HepG2 (cell line): ENCODE measurements at regions not wholly inside any gene's neighbourhood (a gene's known extent, or its start where the extent isn't known, plus 50 kb on each side); places are given as distances from the start of the nearest gene placed in this dataset.
A peak's percentile ranks its signal among the peaks of the same experiment; 100 is the strongest.

Experiments used
- ATAC-seq: fragments of 200-7000 bp; cut with Tn5 transposase; 3 replicates; pipeline ENCODE4 v1.9.1; 2020; ENCODE audit warnings: mild to moderate bottlenecking, moderate library complexity
- BruUV-seq: library from RNA; stranded (reverse); fragments of 400-500 nt; replicated peaks from 2 replicates; lab custom pipeline; 2021; lab: Mats Ljungman, UMichigan
- CTCF ChIA-PET: fragments of 300-600 bp; formaldehyde crosslinking; extraction: SDS; loops from one replicate; lab custom pipeline; 2021; ENCODE audit warnings: low total read pairs, inconsistent platforms, low intra/inter-chr PET ratio; lab: Yijun Ruan, JAX
- POLR2A ChIA-PET: fragments of 350-600 bp; sonication (Branson Sonifier 250); formaldehyde crosslinking; loops from one replicate; lab custom pipeline; 2020; ENCODE audit warnings: antibody characterized with exemption, inconsistent platforms; lab: Yijun Ruan, JAX
- DNase-seq: peaks from one replicate; pipeline ENCODE4 v3.0.0-alpha.2; 2015; ENCODE audit warnings: low spot score
- FAIRE-seq: peaks from 3 replicates; lab custom pipeline; 2011; peaks lifted over from hg19 to GRCh38; lab: Jason Lieb, UNC
- H2AFZ ChIP-seq: one replicate; pipeline ENCODE4 v1.6.1; 2011; ENCODE audit warnings: low read length, inconsistent platforms
- H3K27ac ChIP-seq: fragments of 300-600 bp; 3 replicates; pipeline ENCODE4 v1.8.0; 2011; ENCODE audit warnings: mixed run types, mild to moderate bottlenecking, mixed read lengths, low read length, inconsistent platforms; ENCODE audit not compliant: insufficient read depth; ENCODE audit errors: extremely low read length
- H3K27me3 ChIP-seq, 2 experiments: fragments of 200-600 bp in 1 of 2; 2 replicates in 1 of 2; 3 replicates in 1 of 2; pipeline versions ENCODE4 v1.6.0 to v1.8.0; 2011; ENCODE audit warnings: low read length in 2 of 2, mild to moderate bottlenecking in 2 of 2, moderate library complexity in 2 of 2, inconsistent platforms in 1 of 2; ENCODE audit not compliant: insufficient read depth in 2 of 2, control insufficient read depth in 1 of 2
- H3K36me3 ChIP-seq, 2 experiments: fragments of 200-600 bp in 1 of 2; replicated peaks in 1 of 2; 2 replicates in 1 of 2; 3 replicates in 1 of 2; pipeline versions ENCODE4 v1.5.1 to v1.8.0; 2011; ENCODE audit warnings: low read length in 2 of 2, inconsistent platforms in 1 of 2; ENCODE audit not compliant: insufficient read depth in 2 of 2, control insufficient read depth in 1 of 2
- H3K4me1 ChIP-seq: 2 replicates; pipeline ENCODE4 v1.5.1; 2012; ENCODE audit warnings: low read length, inconsistent platforms; ENCODE audit not compliant: insufficient read depth
- H3K4me2 ChIP-seq: 2 replicates; pipeline ENCODE4 v1.6.0; 2011; ENCODE audit warnings: low read depth, low read length, inconsistent platforms
- H3K4me3 ChIP-seq, 3 experiments: fragments of 200-600 bp in 1 of 3; sonication (generic), shearing (Covaris generic) in 1 of 3; replicated peaks in 1 of 3; 2 replicates each; pipeline ENCODE4 v1.5.1; 2011 to 2016; ENCODE audit warnings: low read length in 3 of 3, inconsistent platforms in 2 of 3, low read depth in 2 of 3, mild to moderate bottlenecking in 2 of 3, control low read depth in 1 of 3, mixed read lengths in 1 of 3; ENCODE audit not compliant: insufficient read depth in 1 of 3
- H3K79me2 ChIP-seq: one replicate; pipeline ENCODE4 v1.6.1; 2011; ENCODE audit warnings: low read length, inconsistent platforms; ENCODE audit not compliant: insufficient read depth
- H3K9ac ChIP-seq: 2 replicates; pipeline ENCODE4 v1.6.0; 2011; ENCODE audit warnings: mild to moderate bottlenecking, low read depth, low read length, inconsistent platforms; ENCODE audit not compliant: insufficient read depth
- H3K9me3 ChIP-seq: 2 replicates; pipeline ENCODE4 v1.5.1; 2012; ENCODE audit warnings: mild to moderate bottlenecking, low read length
- H4K20me1 ChIP-seq: 2 replicates; pipeline ENCODE4 v1.6.0; 2011; ENCODE audit warnings: inconsistent platforms, mild to moderate bottlenecking, low read length, moderate library complexity; ENCODE audit not compliant: insufficient read depth
- ATRX ChIP-seq: sonication (generic); formaldehyde crosslinking; IDR thresholded peaks from 2 replicates; pipeline ENCODE4 v1.4.0; 2020; ENCODE audit warnings: missing genetic modification reagents, borderline replicate concordance
- CHD4 ChIP-seq: fragments of 200-600 bp; sonication (generic); IDR thresholded peaks from 2 replicates; pipeline ENCODE4 v1.7.0; 2017; ENCODE audit warnings: mild to moderate bottlenecking, low read length, borderline replicate concordance
- HOXD1 ChIP-seq: sonication (generic); formaldehyde crosslinking; IDR thresholded peaks from 2 replicates; pipeline ENCODE4 v1.5.0; 2020; ENCODE audit warnings: missing genetic modification reagents
- LBX2 ChIP-seq: sonication (generic); formaldehyde crosslinking; IDR thresholded peaks from 2 replicates; pipeline ENCODE4 v1.5.0; 2020; ENCODE audit warnings: missing genetic modification reagents, mild to moderate bottlenecking, borderline replicate concordance
- MAF1 ChIP-seq: sonication (generic); formaldehyde crosslinking; IDR thresholded peaks from 2 replicates; pipeline ENCODE4 v1.5.0; 2020; ENCODE audit warnings: missing genetic modification reagents, borderline replicate concordance
- SALL2 ChIP-seq: sonication (generic); formaldehyde crosslinking; IDR thresholded peaks from 2 replicates; pipeline ENCODE4 v1.8.1; 2023; ENCODE audit warnings: mild to moderate bottlenecking, missing genetic modification reagents, inconsistent platforms
- STAG1 ChIP-seq: sonication (generic); formaldehyde crosslinking; IDR thresholded peaks from 2 replicates; pipeline ENCODE4 v1.4.0; 2020; ENCODE audit warnings: missing genetic modification reagents
- STAT6 ChIP-seq: sonication (generic); formaldehyde crosslinking; IDR thresholded peaks from 2 replicates; pipeline ENCODE4 v1.4.0; 2020; ENCODE audit warnings: missing genetic modification reagents, mild to moderate bottlenecking, borderline replicate concordance
- ZBTB14 ChIP-seq: sonication (generic); formaldehyde crosslinking; IDR thresholded peaks from 2 replicates; pipeline ENCODE4 v1.4.0; 2020; ENCODE audit warnings: missing genetic modification reagents
- ZMYM3 ChIP-seq: sonication (generic); formaldehyde crosslinking; IDR thresholded peaks from 2 replicates; pipeline ENCODE4 v1.5.1; 2020; ENCODE audit warnings: mild to moderate bottlenecking, missing genetic modification reagents
- ZNF616 ChIP-seq: sonication (generic); formaldehyde crosslinking; IDR thresholded peaks from 2 replicates; pipeline ENCODE4 v1.5.0; 2020; ENCODE audit warnings: low read depth, mild to moderate bottlenecking, missing genetic modification reagents
- ZNF629 ChIP-seq: sonication (generic); formaldehyde crosslinking; conservative IDR thresholded peaks from 2 replicates; pipeline ENCODE4 v1.5.0; 2020; ENCODE audit warnings: missing genetic modification reagents
- ZNF790 ChIP-seq: sonication (generic); formaldehyde crosslinking; IDR thresholded peaks from 2 replicates; pipeline ENCODE4 v1.8.0; 2022; ENCODE audit warnings: missing genetic modification reagents, mild to moderate bottlenecking, borderline replicate concordance
- ZSCAN30 ChIP-seq: sonication (generic); formaldehyde crosslinking; IDR thresholded peaks from 2 replicates; pipeline ENCODE4 v1.5.0; 2020; ENCODE audit warnings: mild to moderate bottlenecking, missing genetic modification reagents
- WGBS: methylation state at CpG from one replicate; pipeline ENCODE4 v1.1.6; 2017; ENCODE audit warnings: low lambda C conversion rate; 5-methylcytosine and 5-hydroxymethylcytosine counted together
- in situ Hi-C: cut with HindIII; loops from 2 replicates; pipeline ENCODE4 v1.10.0; 2017; ENCODE audit warnings: low pct_unique_long_range_greater_than_20kb; ENCODE audit not compliant: extremely low pct_ligation_motif_present
- intact Hi-C: fragments of 100-400 bp; cut with micrococcal nuclease; formaldehyde crosslinking; loops from one replicate; pipeline ENCODE4 v1.10.0; 2022; ENCODE audit not compliant: unreplicated experiment
- TF ChIP-seq, protein P1 (sequence below): sonication (generic); formaldehyde crosslinking; IDR thresholded peaks from 2 replicates; pipeline ENCODE4 v1.8.0; 2022; ENCODE audit warnings: missing genetic modification reagents, low read depth, mild to moderate bottlenecking, borderline replicate concordance

DNA sequence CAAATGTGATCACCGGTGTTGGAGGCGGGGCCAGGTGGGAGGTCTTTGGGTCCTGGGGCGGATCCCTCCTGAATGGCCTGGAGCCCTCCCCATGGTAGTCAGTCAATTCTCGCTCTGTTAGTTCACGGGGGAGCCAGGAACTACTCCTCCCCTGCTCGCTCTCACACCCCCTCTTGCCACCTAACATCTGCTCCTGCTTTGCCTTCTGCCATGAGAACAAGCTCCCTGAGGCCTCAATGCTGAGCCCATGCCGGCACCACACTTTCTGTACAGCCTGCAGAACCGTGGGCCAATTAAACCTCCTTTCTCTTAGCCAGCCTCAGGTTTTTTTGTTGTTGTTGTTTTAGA, 135.7 kb downstream of the SHANK2 start (continued):
- no peak for TF ChIP-seq STAT6
- no peak for TF ChIP-seq ATRX
- no peak for TF ChIP-seq HOXD1 (CRISPR knock-in tag)
- no peak for TF ChIP-seq MAF1 (CRISPR knock-in tag)
- no peak for TF ChIP-seq SALL2
- TF ChIP-seq ZNF790 (CRISPR knock-in tag), result no peak

DNA sequence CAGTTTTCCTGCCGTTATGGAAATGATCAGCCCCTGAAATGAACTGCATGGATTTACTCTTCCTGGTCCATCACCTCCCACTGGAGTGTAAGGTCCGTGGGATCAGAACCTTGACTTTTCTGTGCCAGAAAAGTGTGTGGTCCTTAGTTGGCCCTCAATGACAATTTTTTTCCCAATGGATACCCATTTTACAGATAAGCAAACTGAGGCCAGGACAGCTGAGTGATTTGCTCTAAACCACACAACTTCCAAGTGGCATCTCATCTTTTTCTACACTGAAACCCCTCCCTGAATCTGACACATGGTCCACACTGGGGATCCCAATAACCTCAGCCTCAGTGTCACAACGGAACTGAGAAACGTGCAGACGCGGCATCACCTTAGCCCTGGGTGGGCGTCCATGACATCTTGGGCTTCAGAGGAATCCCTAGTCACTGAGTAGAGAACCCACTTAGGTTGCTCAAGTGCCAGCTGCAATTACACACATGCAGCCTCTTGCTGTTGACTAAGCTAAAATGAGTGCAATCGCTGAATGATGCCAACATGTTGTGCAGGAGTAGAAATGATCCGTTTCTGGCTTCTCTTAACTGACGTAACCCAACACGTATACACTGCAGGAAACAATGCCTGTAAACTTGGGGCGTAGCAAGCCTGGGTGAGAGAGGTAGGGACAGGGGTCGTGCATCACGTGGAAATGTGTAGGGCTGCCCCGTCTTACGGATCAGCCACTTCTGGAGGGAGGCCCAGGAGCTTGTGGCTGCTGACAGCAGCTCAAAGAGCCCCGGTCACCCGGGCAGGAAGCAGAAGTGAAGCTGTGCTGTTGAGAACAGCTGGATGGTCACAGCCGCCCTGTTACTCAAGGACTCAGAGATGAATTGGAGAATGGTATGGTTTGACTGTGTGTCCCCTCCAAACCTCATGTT, 136.3 kb downstream of the SHANK2 start:
- H3K27me3 ChIP-seq, result no peaks in the 10 kb centered on the region
- TF ChIP-seq ZNF629 (CRISPR knock-in tag) (peak; percentile 93), CHD4 (peak; percentile 86; the same call in 1 of the 2 replicates), ZNF616 (CRISPR knock-in tag) (no peak), STAG1 (no peak), ZMYM3 (CRISPR knock-in tag) (0 out of 2 replicates have a peak, but pooled peaks have one; percentile 25), ZSCAN30 (CRISPR knock-in tag) (no peak), ZBTB14 (CRISPR knock-in tag) (no peak), LBX2 (CRISPR knock-in tag) (no peak)
- TF ChIP-seq, protein P1, sequence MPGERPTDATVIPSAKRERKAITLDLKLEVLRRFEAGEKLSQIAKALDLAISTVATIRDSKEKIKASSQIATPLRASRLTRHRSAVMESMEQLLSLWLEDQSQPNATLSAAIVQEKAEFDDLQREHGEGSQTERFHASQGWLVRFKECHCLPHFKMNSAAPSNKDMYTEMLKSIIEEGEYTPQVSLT, result no peak
- CTCF ChIA-PET, result no interaction called here
- in situ Hi-C loops (no loop called here), intact Hi-C loops (no loop called here)
- H3K4me3 ChIP-seq, result no peak overlapping the region
- BruUV-seq, result no TSS peak
- H4K20me1 ChIP-seq, result 0 out of 2 replicates have a peak, but pooled peaks cover 8% of the 10 kb centered on the region
- no peak for FAIRE-seq
- H3K79me2 ChIP-seq, result no peaks in the 10 kb centered on the region
- no peaks in the 10 kb centered on the region for H3K4me1 ChIP-seq
- no peak for DNase-seq
- H3K27ac ChIP-seq, result no peak overlapping the region
- WGBS, result 96% methylated on average over 18 of the region's 19 CpGs
- ATAC-seq, result no peak
- H2AFZ ChIP-seq, result no peak overlapping the region
- H3K9ac ChIP-seq, result no peak overlapping the region
- H3K9me3 ChIP-seq, result no peaks in the 10 kb centered on the region
- POLR2A ChIA-PET, result no interaction called here
- H3K4me2 ChIP-seq, result no peak overlapping the region
- H3K36me3 ChIP-seq, result peaks cover 36 to 76% of the 10 kb centered on the region in 2 experiments
